GM23248 (cell line): ENCODE measurements at regions not wholly inside any gene's neighbourhood (a gene's known extent, or its start where the extent isn't known, plus 50 kb on each side); places are given as distances from the start of the nearest gene placed in this dataset.
A peak's percentile ranks its signal among the peaks of the same experiment; 100 is the strongest.
"Not testable (repeated sequence)": the region's sequence is repeated elsewhere in the genome, so short reads cannot be mapped to it uniquely, and the experiment has no call there.

Source experiments
- DNase-seq: peaks from one replicate; pipeline ENCODE4 v3.0.0-alpha.2; 2015
- H2AFZ ChIP-seq: fragments of 200-600 bp; sonication (generic); 2 replicates; pipeline ENCODE4 v1.6.1; 2016; ENCODE audit warnings: antibody characterized with exemption
- H3F3A ChIP-seq: fragments of 200-600 bp; sonication (generic); 2 replicates; pipeline ENCODE4 v1.6.1; 2016; ENCODE audit warnings: mild to moderate bottlenecking, antibody characterized with exemption, mixed run types; ENCODE audit not compliant: insufficient read depth
- H3K27ac ChIP-seq: fragments of 200-600 bp; sonication (generic); 2 replicates; pipeline ENCODE4 v1.5.1; 2016; ENCODE audit warnings: mild to moderate bottlenecking
- H3K27me3 ChIP-seq: fragments of 200-600 bp; sonication (generic); replicated peaks from 2 replicates; pipeline ENCODE4 v1.6.1; 2016; ENCODE audit warnings: mild to moderate bottlenecking; ENCODE audit not compliant: insufficient read depth
- H3K36me3 ChIP-seq: fragments of 200-600 bp; sonication (generic); 2 replicates; pipeline ENCODE4 v1.6.1; 2016; ENCODE audit warnings: low read depth, mild to moderate bottlenecking
- H3K4me1 ChIP-seq: fragments of 200-600 bp; sonication (generic); 2 replicates; pipeline ENCODE4 v1.6.1; 2016; ENCODE audit warnings: mild to moderate bottlenecking; ENCODE audit not compliant: insufficient read depth
- H3K4me2 ChIP-seq: fragments of 200-600 bp; sonication (generic); one replicate; pipeline ENCODE4 v1.6.1; 2016; ENCODE audit warnings: mild to moderate bottlenecking; ENCODE audit not compliant: unreplicated experiment
- H3K4me3 ChIP-seq: fragments of 200-600 bp; sonication (generic); 2 replicates; pipeline ENCODE4 v1.5.1; 2016; ENCODE audit warnings: mild to moderate bottlenecking
- H3K79me2 ChIP-seq: fragments of 200-600 bp; sonication (generic); 2 replicates; pipeline ENCODE4 v1.6.1; 2016; ENCODE audit warnings: mild to moderate bottlenecking; ENCODE audit not compliant: insufficient read depth
- H3K9ac ChIP-seq: fragments of 200-600 bp; sonication (generic); 2 replicates; pipeline ENCODE4 v1.6.1; 2016; ENCODE audit warnings: mild to moderate bottlenecking
- H3K9me2 ChIP-seq: fragments of 200-600 bp; sonication (generic); 2 replicates; pipeline ENCODE4 v1.6.1; 2016; ENCODE audit warnings: mixed run types, mild to moderate bottlenecking, moderate library complexity; ENCODE audit not compliant: insufficient read depth
- H3K9me3 ChIP-seq: fragments of 200-600 bp; sonication (generic); one replicate; pipeline ENCODE4 v1.6.1; 2017; ENCODE audit warnings: low read depth
- H4K20me1 ChIP-seq: fragments of 200-600 bp; sonication (generic); 2 replicates; pipeline ENCODE4 v1.6.0; 2016; ENCODE audit not compliant: insufficient read depth
- EZH2 ChIP-seq: fragments of 200-600 bp; sonication (generic); IDR thresholded peaks from 2 replicates; pipeline ENCODE4 v1.6.1; 2018; ENCODE audit warnings: antibody characterized with exemption, mild to moderate bottlenecking; ENCODE audit not compliant: insufficient read depth, poor library complexity, severe bottlenecking
- EZH2phosphoT487 ChIP-seq: fragments of 200-600 bp; sonication (generic); IDR thresholded peaks from 2 replicates; pipeline ENCODE4 v1.6.1; 2018; ENCODE audit warnings: antibody characterized with exemption, moderate library complexity, mild to moderate bottlenecking, low read depth; ENCODE audit not compliant: insufficient read depth
- WGBS, 2 experiments: methylation state at CpG; one replicate each; pipeline ENCODE4 v1.1.6; 2015 to 2017; ENCODE audit warnings: low lambda C conversion rate in 2 of 2, low coverage in 1 of 2; ENCODE audit errors: missing lambda C conversion rate in 2 of 2; 5-methylcytosine and 5-hydroxymethylcytosine counted together
- in situ Hi-C: fragments of 300-500 bp; cut with MboI; formaldehyde crosslinking; loops from 2 replicates; pipeline ENCODE4 v1.15.0; 2020

DNA sequence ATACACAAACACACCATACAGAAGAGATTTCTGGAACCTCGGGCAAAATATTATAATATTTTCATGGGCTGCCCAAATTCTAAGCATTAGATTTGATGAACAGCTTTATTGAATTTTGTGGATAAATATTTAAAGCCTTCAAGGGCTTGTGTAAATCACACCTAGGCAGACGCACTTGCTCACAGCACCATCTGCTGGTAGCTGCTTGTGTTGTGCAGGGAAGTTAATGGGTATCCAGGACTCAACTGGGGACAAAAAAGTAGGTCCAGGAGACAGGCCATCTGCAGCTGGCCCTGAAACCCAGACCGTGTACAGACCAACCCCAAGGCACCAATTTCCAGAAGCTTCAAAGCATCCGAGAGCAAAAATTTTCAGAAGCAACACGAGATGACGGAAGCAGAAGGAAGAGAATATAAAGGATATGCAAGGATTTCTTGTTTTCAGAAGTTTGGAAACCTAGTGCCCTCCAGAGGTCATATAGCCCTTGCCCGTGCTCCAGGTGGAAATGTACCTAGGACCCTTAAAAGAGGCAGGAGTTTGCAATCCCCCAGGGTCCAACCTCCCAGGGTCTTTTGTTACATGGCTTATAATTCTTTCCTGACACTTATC lies 140.0 kb downstream of the CHD9NB start:
- 15 to 16% methylated on average over 7 of the region's 7 CpGs for WGBS, 2 experiments
- no peak overlapping the region for H3K4me2 ChIP-seq
- H3K9me2 ChIP-seq = no peaks in the 10 kb centered on the region
- H4K20me1 ChIP-seq = no peaks in the 10 kb centered on the region
- in situ Hi-C loops = no loop called here
- no peaks in the 10 kb centered on the region for H3F3A ChIP-seq
- H3K27me3 ChIP-seq = no peaks in the 10 kb centered on the region; the same call in 1 of the 2 replicates
- peak; percentile 61 for DNase-seq
- H3K9me3 ChIP-seq = no peaks in the 10 kb centered on the region
- H3K27ac ChIP-seq = no peak overlapping the region
- H3K9ac ChIP-seq = no peak overlapping the region
- no peak overlapping the region for H3K4me3 ChIP-seq
- H3K79me2 ChIP-seq = no peaks in the 10 kb centered on the region
- no peak overlapping the region for H2AFZ ChIP-seq
- no peaks in the 10 kb centered on the region for H3K4me1 ChIP-seq
- H3K36me3 ChIP-seq = no peaks in the 10 kb centered on the region
- no peak for TF ChIP-seq EZH2
- no peak for TF ChIP-seq EZH2phosphoT487

DNA sequence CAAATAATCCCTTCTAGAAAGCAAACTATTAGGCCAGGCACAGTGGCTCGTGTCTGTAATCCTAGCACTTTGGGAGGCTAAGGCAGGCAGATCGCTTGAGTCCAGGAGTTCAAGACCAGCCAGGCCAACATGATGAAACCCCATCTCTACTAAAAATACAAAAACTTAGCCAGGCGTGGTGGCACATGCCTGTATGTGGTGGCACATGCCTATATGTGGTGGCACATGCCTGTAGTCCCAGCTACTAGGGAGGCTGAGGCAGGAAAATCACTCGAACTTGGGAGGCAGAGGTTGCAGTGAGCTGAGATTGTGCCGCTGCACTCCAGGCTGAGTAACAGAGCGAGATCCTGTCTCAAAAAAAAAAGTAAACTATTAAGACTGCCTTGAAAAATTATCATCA lies 144.6 kb downstream of the CHD9NB start:
- H3K79me2 ChIP-seq, H3K4me2 ChIP-seq, H3K4me1 ChIP-seq, H3K4me3 ChIP-seq, H3K27ac ChIP-seq, DNase-seq, H4K20me1 ChIP-seq, H3K9ac ChIP-seq, H3K9me2 ChIP-seq, H3F3A ChIP-seq, H3K27me3 ChIP-seq, in situ Hi-C loops, H3K9me3 ChIP-seq, H3K36me3 ChIP-seq, H2AFZ ChIP-seq: not testable (repeated sequence)
- 34 to 36% methylated on average over 6 of the region's 6 CpGs for WGBS, 2 experiments

DNA sequence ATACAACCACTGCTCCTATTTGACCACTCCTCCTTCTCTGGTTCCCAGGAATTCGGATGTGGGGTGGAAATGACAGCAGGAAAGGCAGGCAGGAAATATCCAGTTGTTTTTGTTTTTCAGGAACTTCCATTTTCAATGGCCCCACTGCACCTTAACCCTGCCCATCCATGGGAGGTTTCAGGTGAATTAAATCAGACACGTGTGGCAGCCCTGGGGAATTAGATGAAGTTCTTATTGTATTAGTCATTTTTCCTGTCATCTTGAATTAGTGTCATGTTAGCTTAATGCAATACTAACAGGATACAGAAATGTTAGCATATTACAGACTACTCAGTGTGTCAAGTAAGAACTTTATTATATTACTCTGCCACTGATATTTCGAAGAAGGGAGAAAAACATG lies 146.4 kb downstream of the CHD9NB start:
- in situ Hi-C loops = no loop called here
- no peaks in the 10 kb centered on the region for H4K20me1 ChIP-seq
- H3K4me3 ChIP-seq = no peak overlapping the region
- no peaks in the 10 kb centered on the region for H3K9me2 ChIP-seq
- no peak overlapping the region for H3K9ac ChIP-seq
- 17 to 24% methylated on average over 3 of the region's 3 CpGs for WGBS, 2 experiments
- H3K27me3 ChIP-seq = no peaks in the 10 kb centered on the region
- H3K4me2 ChIP-seq = no peak overlapping the region
- H3K36me3 ChIP-seq = no peaks in the 10 kb centered on the region
- TF ChIP-seq EZH2 (no peak), EZH2phosphoT487 (no peak)
- H3K9me3 ChIP-seq = no peaks in the 10 kb centered on the region
- no peak overlapping the region for H3K27ac ChIP-seq
- no peaks in the 10 kb centered on the region for H3K4me1 ChIP-seq
- H3K79me2 ChIP-seq = no peaks in the 10 kb centered on the region
- no peak overlapping the region for H2AFZ ChIP-seq
- DNase-seq = no peak
- H3F3A ChIP-seq = no peaks in the 10 kb centered on the region

DNA sequence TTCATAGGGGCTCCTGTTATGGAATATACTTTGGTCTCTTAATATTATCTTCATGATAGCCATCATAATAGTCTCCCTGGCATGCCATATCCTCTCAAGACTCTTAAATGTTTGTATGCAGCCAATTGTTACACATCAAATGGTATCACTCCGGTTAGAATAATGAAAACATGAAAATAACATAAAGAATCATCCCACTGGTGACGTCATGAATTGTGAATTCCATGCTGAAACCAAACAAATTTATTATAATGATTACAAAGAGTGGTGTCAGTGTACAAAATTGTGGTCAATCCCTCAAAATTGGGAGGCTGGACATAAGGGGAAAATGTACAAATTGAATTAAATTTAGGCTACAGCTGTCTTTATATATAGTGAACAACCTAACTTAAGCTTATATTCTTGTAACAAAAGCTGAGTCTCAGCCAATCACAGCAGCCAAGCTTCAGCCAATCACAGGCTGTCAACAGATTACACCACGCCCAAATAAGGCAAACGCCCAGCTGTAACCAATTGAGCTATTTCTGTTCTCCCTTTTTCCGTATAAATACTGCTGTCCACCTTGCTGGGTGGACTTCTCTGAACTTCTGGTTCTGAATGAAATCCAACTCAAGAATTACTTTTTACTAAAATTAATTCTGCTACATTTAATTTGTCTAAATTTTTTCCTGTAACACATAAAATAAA lies 156.1 kb downstream of the CHD9NB start:
- in situ Hi-C loops = no loop called here
- Histone ChIP-seq H3F3A (no peaks in the 10 kb centered on the region), H3K4me1 (no peaks in the 10 kb centered on the region), H2AFZ (no peak overlapping the region), H3K27me3 (no peaks in the 10 kb centered on the region), H3K9me3 (no peaks in the 10 kb centered on the region), H3K9me2 (no peaks in the 10 kb centered on the region), H3K79me2 (no peaks in the 10 kb centered on the region), H4K20me1 (no peaks in the 10 kb centered on the region), H3K4me3 (no peak overlapping the region), H3K4me2 (no peak overlapping the region), H3K9ac (no peak overlapping the region), H3K36me3 (no peaks in the 10 kb centered on the region), H3K27ac (no peak overlapping the region)
- no peak for DNase-seq
- whole genome bisulfite sequencing, 2 experiments = 22 to 24% methylated on average over 5 of the region's 5 CpGs
- TF ChIP-seq EZH2phosphoT487 (no peak), EZH2 (no peak)
